ENCODE measurements at regions not wholly inside any gene's neighbourhood (a gene's known extent, or its start where the extent isn't known, plus 50 kb on each side); places are given as distances from the start of the nearest gene placed in this dataset.

DNA sequence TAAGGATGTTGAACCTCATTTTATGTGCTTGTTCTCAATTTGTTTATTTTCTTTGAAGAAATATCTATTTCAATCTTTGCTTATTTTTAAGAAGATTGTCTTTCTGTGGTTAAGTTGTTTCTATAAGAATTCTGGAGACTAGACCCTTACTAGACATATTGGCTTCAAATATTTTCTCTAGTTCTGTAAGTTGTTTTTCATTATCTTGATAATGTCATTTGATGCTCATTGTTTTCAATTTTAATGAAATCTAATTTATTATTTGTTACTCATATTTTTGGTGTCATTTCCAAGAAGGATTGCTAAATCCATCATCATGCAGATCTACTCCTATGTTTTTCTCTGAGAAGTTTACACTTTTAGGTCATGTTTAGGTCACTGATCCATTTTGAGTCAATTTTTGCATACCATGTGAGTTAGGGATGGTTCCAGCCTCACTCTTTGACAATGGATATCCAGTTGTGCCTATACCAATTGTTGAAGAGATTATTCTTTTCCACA, 874.8 kb upstream of the SLITRK6 start:
- TF ChIP-seq POLR2A (IDR thresholded peaks at IDR 0.05), result no peak
- TF ChIP-seq, protein P1, sequence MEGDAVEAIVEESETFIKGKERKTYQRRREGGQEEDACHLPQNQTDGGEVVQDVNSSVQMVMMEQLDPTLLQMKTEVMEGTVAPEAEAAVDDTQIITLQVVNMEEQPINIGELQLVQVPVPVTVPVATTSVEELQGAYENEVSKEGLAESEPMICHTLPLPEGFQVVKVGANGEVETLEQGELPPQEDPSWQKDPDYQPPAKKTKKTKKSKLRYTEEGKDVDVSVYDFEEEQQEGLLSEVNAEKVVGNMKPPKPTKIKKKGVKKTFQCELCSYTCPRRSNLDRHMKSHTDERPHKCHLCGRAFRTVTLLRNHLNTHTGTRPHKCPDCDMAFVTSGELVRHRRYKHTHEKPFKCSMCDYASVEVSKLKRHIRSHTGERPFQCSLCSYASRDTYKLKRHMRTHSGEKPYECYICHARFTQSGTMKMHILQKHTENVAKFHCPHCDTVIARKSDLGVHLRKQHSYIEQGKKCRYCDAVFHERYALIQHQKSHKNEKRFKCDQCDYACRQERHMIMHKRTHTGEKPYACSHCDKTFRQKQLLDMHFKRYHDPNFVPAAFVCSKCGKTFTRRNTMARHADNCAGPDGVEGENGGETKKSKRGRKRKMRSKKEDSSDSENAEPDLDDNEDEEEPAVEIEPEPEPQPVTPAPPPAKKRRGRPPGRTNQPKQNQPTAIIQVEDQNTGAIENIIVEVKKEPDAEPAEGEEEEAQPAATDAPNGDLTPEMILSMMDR (IDR thresholded peaks at IDR 0.05 in 4 of 5, conservative IDR thresholded peaks at IDR 0.05 in 1 of 5), result no peak

Measured in gastrocnemius medialis (tissue), 4 donors.